GM19324 (cell line): ENCODE measurements at regions not wholly inside any gene's neighbourhood (a gene's known extent, or its start where the extent isn't known, plus 50 kb on each side); places are given as distances from the start of the nearest gene placed in this dataset.
"Not testable (repeated sequence)": the region's sequence is repeated elsewhere in the genome, so short reads cannot be mapped to it uniquely, and the experiment has no call there.

Experiments used
- ATAC-seq: cut with Tn5 transposase; IDR thresholded peaks from one replicate; pipeline ENCODE4 v1.9.1; 2021; ENCODE audit warnings: mild to moderate bottlenecking, moderate library complexity; ENCODE audit not compliant: unreplicated experiment, low FRiP score

- no peak for ATAC-seq
These were observed 1319.5 kb downstream of the BRINP3 start for GRCh38 chr1:189158155-189158554.

- no peak for ATAC-seq
These were observed 1301.8 kb downstream of the BRINP3 start for GRCh38 chr1:189175889-189176288.

GRCh38 chr1:189180057-189180456 lies 1297.6 kb downstream of the BRINP3 start:
- ATAC-seq = no peak

GRCh38 chr1:189185097-189185496 lies 1292.6 kb downstream of the BRINP3 start:
- no peak for ATAC-seq

GRCh38 chr1:189192741-189193520 lies 1284.7 kb downstream of the BRINP3 start:
- ATAC-seq = no peak

GRCh38 chr1:189205863-189206262 lies 1271.8 kb downstream of the BRINP3 start:
- ATAC-seq = no peak

GRCh38 chr1:189206617-189207016 lies 1271.0 kb downstream of the BRINP3 start:
- no peak for ATAC-seq

GRCh38 chr1:189211742-189212141 lies 1265.9 kb downstream of the BRINP3 start:
- ATAC-seq = no peak

GRCh38 chr1:189212606-189213005 lies 1265.1 kb downstream of the BRINP3 start:
- no peak for ATAC-seq

GRCh38 chr1:189216886-189217285 lies 1260.8 kb downstream of the BRINP3 start:
- ATAC-seq = no peak

GRCh38 chr1:189217646-189218045 lies 1260.0 kb downstream of the BRINP3 start:
- no peak for ATAC-seq

- no peak for ATAC-seq
These were observed 1256.9 kb downstream of the BRINP3 start for GRCh38 chr1:189220750-189221149.

- ATAC-seq = not testable (repeated sequence)
These were observed 1251.9 kb downstream of the BRINP3 start for GRCh38 chr1:189225794-189226145.

GRCh38 chr1:189226779-189227178 lies 1250.9 kb downstream of the BRINP3 start:
- ATAC-seq = no peak

- ATAC-seq = no peak
These were observed 1240.7 kb downstream of the BRINP3 start for GRCh38 chr1:189237008-189237407.

GRCh38 chr1:189253601-189254350 lies 1223.9 kb downstream of the BRINP3 start:
- no peak for ATAC-seq

GRCh38 chr1:189261128-189261527 lies 1216.5 kb downstream of the BRINP3 start:
- not testable (repeated sequence) for ATAC-seq

- no peak for ATAC-seq
These were observed 1208.7 kb downstream of the BRINP3 start for GRCh38 chr1:189269011-189269410.

GRCh38 chr1:189274267-189274666 lies 1203.4 kb downstream of the BRINP3 start:
- no peak for ATAC-seq

- no peak for ATAC-seq
These were observed 1201.9 kb downstream of the BRINP3 start for GRCh38 chr1:189275796-189276195.

- ATAC-seq = no peak
These were observed 1188.3 kb downstream of the BRINP3 start for GRCh38 chr1:189289346-189289745.

- no peak for ATAC-seq
These were observed 1176.4 kb downstream of the BRINP3 start for GRCh38 chr1:189301235-189301634.
